ENCODE measurements at regions not wholly inside any gene's neighbourhood (a gene's known extent, or its start where the extent isn't known, plus 50 kb on each side); places are given as distances from the start of the nearest gene placed in this dataset.

GRCh38 chr4:189049682-189050081 lies 891.0 kb upstream of the FRG1 start:
- no peak for DNase-seq

GRCh38 chr4:189050643-189051042 lies 890.0 kb upstream of the FRG1 start:
- no peak for DNase-seq

- DNase-seq = no peak
Observed at GRCh38 chr4:189053621-189054020, 887.1 kb upstream of the FRG1 start.

DNA sequence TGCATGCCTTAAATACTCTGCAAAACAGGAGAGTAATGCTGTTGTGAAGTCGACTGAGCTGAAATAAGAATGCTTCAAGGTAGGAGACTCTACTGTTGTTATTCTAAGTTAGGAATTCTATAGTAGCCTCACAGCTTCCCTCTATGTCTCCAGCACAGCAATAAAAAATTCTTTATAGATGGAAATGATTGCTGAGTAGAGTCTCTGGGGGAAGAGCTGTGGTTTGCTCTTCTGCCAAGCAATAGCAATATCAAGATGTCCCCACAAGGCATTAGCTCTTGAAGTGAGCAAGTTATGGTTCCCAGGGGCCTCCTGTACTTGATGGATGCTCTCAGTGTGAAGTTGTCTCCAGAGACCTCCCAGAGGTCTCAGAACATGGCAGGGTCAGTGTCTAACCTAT lies 880.6 kb upstream of the FRG1 start:
- DNase-seq = no peak

DNA sequence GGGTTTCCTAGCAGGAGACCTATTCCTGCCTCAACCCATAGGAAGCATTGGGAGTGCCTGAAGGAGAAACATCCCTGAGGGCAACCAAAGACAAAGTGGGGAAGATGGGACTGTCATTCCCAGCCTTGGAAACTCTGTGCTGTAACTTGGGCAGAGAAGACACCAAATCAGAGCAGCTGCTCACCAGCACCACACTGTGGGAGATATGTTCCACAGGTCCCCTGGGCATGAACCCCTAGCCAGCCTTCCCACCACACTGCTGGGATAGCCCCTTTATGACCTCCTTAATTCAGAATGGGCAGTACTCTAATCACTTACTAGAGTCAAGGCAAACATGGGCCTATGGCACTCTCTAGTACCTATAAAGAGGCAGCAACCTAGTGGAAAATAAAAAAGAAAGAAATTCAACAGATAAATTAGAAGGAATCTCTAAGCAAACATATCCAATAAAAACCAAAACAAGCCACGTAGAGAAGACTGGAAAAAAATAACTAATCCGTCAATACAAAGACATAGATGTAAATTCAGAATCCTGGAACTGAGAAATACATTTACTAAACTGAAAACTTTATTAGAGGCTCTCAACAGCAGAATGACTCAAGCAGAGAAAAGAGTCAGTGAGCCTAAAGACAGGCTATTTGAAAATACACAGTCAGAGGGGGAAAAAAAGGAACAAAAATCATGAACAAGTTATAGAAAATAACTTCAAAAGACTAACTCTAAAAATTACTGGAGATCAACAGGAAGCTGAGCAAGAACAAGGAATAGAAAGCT lies 878.4 kb upstream of the FRG1 start:
- DNase-seq = no peak

- DNase-seq = no peak
Observed at GRCh38 chr4:189069772-189070171, 870.9 kb upstream of the FRG1 start.

GRCh38 chr4:189071241-189071640 lies 869.4 kb upstream of the FRG1 start:
- no peak for DNase-seq

- no peak for DNase-seq
Observed at GRCh38 chr4:189073739-189074138, 866.9 kb upstream of the FRG1 start.

DNA sequence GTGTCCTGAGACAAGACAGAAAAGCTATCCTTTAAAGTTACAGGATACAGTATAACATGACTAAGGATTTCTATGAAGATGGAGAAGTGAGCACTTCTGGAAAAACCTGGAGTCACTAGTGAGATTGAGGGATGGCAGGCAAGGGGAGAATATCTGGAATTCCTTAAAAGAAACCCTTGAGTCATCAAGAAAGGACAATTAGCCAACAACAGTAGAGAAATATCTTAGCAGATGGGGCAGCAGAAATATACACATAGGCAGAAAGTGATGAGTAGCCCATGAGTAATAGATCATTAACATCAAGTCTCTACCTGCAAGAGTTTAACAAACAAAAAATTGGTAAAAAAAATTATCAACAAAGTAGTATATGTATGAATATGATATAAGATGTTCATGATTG lies 858.8 kb upstream of the FRG1 start:
- no peak for DNase-seq

DNA sequence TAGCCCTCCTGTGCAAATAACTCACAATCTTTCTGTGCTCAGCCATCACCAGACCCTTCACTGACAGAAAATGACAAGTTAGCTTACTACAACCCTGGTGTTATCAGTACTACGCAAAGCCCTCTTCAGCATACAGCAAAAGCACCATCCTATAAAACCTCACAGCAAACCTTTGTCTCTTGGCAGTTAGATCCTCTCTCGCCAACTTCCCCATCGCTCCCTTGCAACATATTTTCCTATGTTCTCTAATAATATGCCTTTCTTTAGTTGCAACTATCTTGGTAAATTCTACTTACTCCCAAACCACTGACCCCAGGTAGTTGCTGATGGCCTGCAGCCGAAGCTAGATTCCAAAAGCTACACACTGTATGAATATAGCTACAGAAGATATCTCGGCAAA lies 856.9 kb upstream of the FRG1 start:
- DNase-seq = peak; percentile 21

GRCh38 chr4:189084671-189085070 lies 856.0 kb upstream of the FRG1 start:
- peak; percentile 27 for DNase-seq

DNA sequence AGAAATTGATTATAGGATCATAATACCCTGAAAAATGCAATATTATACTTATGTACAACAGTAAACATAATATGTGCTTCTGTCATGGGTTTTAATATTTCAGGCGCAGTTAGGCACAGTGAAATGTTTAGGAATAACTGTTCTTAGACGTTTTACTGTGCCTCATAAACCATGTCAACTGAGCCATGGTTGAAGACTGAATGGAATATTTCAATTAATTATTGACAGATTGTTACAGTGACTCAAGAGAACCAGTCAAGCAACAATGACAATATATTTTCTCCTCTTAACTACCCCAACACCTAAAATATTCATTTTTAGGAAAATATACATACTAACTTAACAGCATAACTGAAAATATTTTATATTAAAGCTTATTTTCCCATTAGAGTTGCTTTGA lies 852.7 kb upstream of the FRG1 start:
- no peak for DNase-seq

DNA sequence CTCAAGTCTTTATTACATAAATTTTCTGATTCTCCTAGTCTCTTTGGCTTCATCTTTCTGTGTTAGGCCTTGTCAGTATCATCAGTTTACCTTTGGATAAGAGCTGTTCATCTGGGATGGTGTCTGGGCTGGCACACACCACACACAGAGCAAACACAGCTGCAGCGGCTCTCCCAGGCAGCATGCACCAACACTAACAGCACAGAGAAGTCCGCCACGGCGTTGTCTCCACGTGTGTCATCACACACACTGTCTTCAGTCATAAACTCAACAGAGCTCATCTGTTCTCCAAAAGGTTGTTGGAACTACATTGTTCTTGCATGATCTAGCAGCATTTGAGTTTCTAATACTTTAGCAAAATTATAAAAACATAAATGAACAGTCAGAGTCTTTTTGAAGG lies 851.9 kb upstream of the FRG1 start:
- no peak for DNase-seq

GRCh38 chr4:189090174-189090814 lies 850.4 kb upstream of the FRG1 start:
- DNase-seq = no peak

GRCh38 chr4:189092581-189092980 lies 848.1 kb upstream of the FRG1 start:
- DNase-seq = no peak

- no peak for DNase-seq
Observed at GRCh38 chr4:189096108-189096507, 844.6 kb upstream of the FRG1 start.

DNA sequence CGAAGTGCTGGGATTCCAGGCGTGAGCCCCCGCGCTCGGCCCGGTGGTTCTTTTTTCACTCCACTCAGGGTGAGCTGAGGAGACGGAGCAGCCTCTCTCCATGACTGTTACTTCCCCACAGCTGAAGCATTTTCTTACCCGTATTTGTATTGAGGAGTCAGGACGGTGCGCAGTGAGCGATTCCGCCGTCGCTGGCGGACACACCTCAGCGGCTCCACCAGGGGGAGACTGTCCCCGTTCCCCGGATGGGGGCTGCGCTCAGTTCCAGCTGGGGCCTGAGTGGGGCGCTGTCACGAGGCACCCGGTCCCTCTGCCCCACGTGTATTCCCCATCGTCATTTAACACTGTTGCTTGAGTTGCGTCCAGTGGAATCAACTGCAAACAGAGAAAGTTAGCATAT lies 844.0 kb upstream of the FRG1 start:
- DNase-seq = no peak

GRCh38 chr4:189098932-189099696 lies 841.6 kb upstream of the FRG1 start:
- no peak for DNase-seq

- DNase-seq = no peak
Observed at GRCh38 chr4:189113389-189113888, 827.2 kb upstream of the FRG1 start.

- DNase-seq = no peak
Observed at GRCh38 chr4:189117426-189117825, 823.2 kb upstream of the FRG1 start.

- DNase-seq = no peak
Observed at GRCh38 chr4:189121336-189121735, 819.3 kb upstream of the FRG1 start.

DNA sequence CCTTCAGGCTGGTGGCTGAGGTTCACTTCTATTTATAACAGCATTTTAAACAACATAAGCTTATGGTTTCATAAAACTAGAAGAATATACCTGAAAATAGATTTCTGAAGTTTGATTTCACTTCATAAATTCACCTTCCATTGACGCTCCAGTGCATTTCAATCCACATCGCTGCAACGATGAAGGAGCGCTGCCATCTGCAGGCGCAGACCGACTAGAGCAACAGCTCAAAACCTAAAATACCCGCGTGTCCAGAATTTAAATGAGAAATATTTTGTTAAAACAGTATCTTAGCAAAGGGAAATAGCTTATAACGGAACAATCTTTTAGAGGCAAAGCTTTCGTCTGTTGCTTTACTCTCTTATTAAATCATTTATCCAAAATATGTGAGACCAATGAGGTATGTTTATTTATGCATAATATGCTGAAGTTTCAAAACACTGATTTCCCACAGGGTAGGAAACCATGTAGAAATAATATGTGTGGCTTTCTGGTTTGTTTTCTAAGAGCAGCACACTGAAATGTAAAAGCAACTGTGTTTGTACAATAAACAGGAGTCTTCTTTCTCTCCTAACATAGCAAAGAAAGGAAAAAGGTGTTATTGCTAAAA lies 816.4 kb upstream of the FRG1 start:
- no peak for DNase-seq

GRCh38 chr4:189124791-189125190 lies 815.9 kb upstream of the FRG1 start:
- DNase-seq = no peak

Measured in GF-D8 (cell line).